Germinal center (tissue), 1 donor: ENCODE measurements at regions not wholly inside any gene's neighbourhood (a gene's known extent, or its start where the extent isn't known, plus 50 kb on each side); places are given as distances from the start of the nearest gene placed in this dataset.
"Not testable (repeated sequence)": the region's sequence is repeated elsewhere in the genome, so short reads cannot be mapped to it uniquely, and the experiment has no call there.

Source experiments
- DNase-seq: peaks from one replicate; pipeline ENCODE4 v3.0.0; 2012; ENCODE audit warnings: mixed read lengths, low spot score

DNA sequence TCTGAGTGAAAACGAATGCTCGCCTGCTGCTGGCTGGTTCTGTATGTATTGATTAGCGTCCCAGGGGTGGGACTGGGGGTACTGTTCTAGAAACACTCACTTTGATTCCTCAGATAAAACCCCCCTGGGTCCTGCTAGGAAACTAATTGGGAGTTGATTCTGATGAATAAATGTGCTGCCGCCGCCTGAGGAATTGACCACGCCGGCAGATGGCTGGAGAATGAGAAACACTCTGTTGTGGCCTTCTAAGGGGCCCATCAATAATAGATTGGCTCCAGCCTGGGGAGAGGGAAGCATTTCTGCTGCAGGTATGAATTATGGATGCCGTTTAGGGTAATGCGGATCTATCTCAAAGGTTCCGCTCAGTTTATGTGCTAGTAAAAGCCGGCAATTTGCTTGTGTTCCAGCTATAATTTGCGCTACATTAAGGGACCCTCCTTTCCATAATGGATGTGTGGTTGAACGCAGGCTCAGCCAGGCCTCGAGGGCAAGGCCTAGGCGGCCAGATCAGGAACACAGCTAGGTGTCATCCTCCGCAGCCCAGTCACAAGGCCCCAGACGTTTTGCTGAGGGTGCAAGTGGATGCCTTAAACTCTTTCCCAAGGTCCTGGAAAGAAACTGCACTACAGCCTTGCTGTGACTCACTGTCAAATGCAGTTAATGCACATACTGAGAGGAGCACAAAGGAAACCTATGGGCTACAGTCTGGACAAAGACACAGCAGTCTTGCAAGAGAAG lies 132.2 kb upstream of the HS3ST2 start:
- DNase-seq, result no peak

DNA sequence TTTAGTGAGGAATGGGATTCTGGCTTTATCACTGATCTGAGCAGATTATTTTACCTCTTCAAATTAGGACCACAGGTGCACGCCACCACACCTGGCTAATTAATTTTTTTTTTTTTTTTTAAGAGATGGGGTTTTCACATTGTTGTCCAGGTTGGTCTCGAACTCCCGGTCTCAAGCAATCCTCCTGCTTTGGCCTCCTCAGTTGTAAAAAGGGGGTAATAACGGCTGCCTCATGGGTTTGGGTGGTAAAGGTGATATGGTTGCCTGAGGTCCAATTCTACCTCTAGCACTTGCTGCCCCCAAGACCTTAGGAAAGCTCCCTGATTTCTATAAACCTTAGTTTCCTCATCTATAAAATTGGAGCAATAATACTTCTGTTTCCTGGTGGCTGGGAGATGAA lies 130.7 kb upstream of the HS3ST2 start:
- no peak for DNase-seq

DNA sequence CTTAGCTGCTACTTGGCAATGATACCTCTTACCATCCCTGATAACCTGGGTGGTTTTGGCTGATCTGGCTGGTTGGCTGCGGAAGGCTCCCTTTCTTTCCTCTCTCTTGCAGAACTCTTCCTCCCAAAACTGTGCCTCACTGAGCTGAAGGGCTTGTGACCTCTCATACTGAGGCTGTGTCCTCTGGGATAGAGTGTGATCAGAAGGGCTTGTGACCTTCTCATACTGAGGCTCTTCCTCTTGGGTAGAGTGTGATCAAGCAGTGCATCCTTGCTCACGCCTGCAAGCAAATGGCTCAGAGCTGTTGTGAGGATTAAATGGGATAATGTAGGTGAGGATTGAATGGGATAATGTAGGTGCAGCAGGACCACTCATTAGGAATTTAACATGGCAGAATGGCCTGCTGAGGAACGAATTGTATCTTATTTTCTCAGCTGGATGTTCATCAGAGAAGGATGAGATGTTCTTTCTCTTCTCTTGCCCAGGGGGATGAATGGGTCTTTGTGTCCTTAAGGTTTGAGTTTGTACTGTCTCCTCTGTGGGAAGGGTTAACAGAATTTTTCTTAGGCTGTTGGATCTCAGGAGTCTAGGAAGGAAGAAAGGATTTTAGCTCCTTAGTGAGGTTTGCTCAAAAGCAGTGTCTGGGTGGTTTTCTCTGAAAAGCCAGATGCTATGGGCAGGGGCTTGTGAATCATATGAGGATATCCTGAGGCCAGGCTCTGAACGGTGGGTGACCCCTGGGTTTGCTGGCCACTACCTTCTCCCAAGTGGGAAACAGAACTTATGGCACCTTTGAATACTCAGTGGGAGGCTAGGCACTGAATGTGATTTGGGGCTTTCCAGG lies 130.0 kb upstream of the HS3ST2 start:
- no peak for DNase-seq

DNA sequence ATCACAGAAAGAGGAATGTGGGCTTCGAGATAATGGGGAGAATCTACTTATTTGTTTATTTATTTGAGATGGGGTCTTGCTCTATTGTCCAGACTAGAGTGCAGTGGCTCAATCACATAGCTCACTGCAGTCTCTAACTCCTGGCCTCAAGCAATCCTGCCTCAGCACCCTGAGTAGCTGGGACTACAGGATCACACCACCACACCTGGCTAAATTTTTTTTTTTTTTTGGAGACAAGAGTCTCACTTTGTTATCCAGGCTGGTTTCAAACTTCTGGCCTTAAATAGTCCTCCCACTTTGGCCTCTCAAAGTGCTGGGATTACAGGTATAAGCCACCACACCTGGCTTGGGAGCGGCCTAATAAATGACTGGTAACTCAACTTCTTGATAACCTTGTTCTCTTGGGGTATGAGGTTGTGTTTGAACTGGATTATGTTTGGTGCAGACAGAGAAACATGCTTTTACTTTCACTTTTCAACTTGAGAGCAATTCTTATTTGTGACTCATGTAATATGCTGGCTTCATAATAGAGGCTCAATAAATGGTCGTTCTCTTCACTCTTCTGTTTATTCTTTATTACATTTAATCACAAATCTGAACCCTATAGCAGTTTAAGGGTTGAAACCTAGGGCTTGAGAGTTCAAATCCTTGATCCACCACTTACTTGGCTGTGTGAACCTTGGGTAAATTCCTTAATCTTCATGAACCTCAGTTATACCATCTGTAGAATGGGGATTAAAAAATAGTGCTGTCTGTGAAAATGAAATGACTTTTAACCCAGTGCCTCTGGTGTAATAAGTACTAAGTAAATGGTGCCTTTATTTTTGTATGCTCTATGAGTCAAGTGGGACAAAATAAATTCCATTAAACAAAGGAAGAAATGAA lies 129.1 kb upstream of the HS3ST2 start:
- no peak for DNase-seq

DNA sequence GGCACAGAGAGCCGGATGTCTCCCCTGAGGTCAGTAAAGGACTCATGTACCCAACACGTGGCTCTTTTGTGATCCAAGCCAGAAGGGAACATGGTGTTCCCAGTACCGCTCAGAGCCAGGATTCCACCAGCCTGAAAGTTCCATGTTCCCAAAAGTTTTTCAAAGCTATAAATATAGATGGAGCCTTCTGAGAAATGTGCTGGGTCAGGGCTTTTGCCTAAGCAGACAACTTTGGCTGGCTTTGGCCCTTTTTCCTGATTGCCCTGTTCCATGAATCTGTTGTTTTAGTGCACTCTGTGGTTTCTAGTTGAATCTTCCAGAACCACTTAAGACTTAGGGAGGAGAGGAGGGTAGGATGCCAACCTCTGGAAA lies 128.5 kb upstream of the HS3ST2 start:
- DNase-seq, result no peak

DNA sequence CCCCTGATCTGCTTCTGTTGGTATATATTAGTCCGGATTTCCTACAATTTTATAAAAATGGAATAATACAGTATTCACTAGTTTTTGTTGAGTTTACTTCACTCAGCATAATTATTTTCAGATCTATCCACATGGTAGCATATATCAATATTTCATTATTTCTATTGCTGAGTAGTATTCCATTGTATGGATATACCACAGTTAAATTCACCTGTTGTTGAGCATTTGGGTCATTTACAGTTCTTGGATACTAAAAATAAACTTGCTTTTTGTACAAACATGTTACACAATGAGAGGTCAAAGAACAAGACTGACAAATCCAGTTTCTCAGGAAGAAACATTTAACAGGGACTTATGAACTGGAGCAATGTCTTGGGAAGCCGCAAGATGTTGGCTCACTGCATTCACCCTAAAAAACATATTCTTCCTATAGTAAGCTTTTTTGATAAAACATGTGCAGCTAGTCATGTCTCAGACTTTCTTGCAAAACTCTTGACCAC lies 126.9 kb upstream of the HS3ST2 start:
- no peak for DNase-seq

DNA sequence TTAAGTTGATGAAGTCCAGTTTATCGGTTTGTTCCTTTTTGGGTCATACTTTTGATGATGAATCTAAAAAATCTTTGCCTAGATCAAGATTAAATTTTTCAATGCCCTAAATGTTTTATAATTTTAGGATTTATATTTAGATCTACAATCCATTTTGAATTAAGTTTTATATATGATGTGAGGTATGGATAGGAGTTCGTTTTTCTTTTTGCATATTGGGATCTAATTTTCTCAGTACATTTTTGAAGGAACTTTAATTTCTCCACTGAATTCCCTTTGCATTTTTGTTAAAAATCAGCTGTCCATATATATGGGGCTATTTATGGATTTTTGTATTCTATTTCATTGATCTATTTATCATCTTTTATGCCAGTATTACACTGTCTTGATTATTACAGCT lies 125.5 kb upstream of the HS3ST2 start:
- DNase-seq, result no peak

DNA sequence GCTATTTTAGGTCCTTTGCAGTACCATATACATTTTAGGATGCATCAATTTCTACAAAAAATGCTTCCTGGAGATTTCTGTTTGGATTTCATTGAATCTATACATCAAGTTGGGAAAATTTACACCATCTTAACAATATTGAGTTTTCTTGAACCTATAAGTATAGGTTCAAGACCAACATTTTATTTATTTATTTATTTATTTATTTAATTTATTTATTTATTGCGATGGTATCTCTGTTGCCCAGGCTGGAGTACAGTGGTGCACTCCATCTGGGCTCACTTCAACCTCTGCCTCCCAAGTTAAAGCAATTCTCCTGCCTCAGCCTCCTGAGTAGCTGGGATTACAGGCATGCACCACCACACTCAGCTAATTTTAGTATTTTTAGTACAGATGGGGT lies 125.0 kb upstream of the HS3ST2 start:
- DNase-seq, result no peak

DNA sequence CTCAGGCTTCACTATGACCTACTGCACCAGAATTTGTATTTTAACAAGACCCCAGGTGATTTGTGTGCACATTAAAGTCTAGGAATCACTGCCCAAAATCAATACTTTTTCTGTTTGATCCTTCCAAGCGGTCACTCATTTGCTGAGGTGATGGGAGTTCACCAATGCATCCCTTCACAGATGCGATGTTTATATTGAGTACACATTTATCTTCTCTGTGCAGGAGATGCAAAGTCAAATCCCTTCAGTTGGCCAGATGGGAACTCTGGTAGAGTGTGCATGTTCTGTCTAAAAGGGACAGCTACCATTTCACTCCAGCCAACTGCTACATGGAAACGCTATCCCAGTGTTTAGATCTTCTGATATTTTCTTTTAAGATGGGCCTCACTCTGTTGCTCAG lies 122.6 kb upstream of the HS3ST2 start:
- no peak for DNase-seq

DNA sequence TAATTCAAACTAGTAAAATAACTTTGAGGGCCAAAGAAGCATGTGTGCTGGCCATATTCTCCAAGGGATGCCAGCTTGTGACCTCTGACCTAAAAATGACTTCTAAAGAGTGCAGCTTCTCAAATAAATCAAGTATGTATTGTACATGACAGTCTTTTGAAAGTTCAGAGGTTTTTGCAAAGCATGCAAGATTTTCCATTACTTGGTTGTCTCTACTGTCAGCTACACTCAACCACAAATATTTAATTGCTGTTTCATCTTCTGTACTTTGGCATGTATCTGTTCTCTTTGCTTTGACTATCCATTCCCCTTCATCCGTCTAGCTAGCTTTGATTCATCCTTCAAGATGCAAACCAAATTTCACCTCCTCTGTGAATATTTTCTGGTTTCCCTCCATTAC lies 121.9 kb upstream of the HS3ST2 start:
- no peak for DNase-seq

DNA sequence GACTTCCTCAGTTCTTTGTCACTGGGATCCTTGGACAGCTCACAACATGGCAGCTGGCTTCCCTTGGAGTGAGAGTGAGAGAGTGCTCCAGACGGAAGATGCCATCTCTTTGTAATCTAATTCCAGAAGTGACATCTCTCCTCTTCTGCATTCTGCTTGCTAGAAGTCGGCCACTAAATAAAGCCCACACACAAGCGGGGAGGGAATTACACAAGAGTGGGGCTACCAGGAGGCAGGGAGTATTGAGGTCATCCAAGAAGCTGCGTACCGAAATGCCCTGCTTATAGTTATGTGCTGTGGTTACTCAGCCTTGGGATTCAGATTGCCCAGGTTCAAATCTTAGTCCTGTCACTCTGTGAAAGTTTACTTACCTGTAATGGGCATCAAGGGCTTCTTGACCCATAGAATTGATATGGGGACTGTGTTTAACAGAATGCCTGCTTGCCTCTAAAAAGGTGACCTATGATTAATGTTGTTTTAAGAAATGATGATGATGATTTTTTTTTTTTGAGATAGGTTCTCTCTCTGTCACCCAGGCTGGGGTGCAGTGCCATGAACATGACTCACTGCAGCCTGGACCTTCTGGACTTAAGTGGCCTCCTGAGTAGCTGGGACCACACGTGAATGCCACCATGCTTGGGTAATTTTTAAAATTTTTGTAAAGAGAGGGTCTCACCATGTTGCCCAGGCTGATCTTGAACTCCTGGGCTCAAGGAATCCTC lies 120.9 kb upstream of the HS3ST2 start:
- DNase-seq, result no peak

DNA sequence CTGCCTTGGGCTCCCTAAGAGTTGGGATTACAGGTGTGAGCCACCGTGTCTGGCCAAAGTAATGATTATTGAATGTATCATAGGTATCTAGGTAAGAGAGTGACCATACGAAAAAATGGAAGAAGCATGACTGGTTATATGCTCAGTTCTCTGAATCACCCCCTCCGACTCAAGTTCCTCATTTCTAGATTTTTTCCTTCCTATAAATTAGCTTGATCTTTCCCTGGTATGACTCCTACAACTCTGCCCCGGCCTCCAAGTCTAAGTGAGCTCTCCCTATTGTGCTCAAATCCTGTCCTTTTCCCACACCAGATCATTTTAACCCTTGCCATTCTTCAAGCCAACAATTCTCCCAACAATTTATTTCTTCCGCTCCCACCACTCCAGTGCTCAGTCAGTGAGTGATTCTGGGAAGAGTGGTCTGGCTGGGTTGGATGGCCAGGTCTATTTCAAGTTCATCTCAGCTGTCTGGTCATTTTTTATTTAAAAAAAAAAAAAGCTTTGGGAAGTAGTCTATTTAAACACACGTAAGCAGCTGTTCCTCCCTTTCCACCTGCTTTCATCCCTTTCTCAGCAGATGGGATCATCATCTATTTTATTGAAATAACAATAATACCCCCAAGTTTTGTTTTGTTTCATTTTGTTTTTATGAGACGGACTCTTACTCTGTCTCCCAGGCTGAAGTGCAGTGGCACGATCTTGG lies 120.2 kb upstream of the HS3ST2 start:
- no peak for DNase-seq

DNA sequence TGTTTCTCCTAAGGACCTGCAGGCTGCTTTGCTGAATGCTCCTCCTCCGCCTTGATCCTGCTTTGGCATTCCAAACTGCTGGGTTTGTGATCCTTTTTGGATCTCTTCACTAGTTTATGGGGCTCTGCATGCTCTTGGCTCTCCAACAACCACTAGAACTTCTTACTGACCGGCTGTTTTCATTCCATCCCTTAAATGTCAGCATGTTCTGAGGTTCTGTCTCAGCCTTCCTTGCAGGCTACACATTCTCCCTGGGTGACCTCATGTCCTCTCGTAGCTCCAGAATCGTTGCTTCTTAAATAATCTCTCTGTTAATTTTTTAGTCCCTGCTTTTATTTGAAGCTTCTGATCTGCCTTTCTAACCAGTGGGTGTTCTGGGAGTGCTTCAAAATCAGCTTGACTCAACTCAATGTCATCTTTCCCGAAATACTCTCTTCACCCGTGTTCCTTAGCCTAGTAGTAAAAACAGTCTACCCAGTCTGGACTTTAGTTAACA lies 119.0 kb upstream of the HS3ST2 start:
- DNase-seq, result no peak

DNA sequence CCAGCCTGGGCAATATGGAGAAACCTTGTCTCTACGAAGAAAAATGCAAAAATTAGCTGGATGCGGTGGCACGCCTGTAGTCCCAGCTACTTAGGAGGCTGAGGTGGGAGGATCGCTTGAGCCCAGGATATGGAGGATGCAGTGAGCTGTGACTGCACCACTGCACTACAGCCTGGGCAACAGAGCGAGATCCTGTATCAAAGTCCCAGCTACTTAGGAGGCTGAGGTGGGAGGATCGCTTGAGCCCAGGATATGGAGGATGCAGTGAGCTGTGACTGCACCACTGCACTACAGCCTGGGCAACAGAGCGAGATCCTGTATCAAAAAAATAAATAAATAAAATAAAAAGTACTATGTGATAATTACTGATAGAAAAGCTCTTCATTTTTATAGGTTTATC lies 118.2 kb upstream of the HS3ST2 start:
- DNase-seq, result not testable (repeated sequence)

DNA sequence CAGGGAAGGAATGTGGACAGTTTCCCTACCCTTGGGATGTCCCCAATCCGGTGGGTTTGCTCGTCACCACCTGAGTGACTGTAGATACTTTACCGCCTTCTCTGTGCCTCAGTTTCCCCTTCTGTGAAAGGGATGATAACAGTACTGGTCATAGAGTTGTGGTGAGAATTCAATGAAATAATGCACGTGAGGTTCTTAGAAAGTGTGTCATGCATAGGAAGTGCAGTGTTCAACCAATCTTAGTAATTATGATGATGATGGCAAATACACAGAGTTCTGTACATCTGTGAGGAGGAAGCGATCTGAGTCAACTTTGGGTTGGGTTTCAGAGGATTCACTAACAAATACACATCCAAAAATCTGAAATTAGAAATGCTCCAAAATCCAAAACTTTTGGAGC lies 114.6 kb upstream of the HS3ST2 start:
- no peak for DNase-seq

DNA sequence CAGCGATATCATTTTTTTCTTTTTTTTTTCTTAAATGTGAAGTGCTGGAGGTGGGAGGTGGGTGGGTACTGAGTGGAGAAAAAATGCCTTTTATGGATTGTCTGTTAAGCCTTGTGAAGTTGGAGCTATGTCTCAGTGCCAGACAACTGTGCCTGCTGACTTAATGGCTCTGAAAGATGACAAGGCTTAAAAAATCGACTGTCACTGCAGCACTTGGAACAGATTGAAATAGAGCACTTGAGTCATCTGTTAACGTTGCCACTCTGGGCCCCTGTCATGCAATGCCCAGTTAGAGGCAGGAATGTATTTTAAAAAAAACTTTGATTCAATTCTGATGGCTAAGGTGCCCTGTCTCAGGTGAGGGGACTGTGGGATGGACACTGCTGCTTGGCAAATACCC lies 108.2 kb upstream of the HS3ST2 start:
- no peak for DNase-seq

DNA sequence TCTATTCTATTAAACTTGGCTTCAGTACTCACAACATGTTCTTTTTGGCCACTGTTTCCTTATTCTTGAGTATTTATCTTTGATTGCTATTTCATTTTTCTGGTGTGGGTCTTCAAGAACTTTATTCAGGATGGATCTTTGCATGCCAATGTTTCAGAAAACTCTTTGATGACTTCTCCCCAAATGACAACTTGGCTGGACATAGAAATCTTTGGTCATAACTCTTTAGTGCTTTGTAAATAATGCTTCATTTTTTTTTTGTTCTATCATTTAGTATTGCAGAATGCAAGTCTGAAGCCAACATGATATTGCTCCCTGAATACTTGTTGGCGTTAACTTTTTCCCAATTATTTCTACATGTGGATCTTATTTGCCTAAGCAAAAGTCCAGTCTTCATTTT lies 103.6 kb upstream of the HS3ST2 start:
- DNase-seq, result no peak

DNA sequence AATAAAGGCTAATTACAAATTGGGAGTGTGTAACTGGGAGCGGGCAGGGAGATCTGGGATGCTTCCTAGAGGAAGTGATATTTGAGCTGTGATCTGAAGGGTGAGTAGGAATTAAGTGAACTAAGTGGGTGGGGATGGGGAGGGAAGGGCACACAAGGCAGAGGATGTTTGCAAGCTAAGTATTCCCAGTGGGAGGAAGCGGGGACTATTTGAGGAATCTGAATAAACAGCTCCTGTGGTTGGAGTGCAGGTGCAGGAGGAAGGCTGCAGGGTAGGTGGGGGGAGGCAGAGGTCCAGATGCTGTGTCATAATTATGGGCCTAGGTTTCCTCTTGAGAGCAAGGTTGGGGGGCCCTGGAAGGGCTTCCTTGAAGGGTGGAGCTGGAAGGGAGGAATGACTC lies 102.1 kb upstream of the HS3ST2 start:
- DNase-seq, result no peak

DNA sequence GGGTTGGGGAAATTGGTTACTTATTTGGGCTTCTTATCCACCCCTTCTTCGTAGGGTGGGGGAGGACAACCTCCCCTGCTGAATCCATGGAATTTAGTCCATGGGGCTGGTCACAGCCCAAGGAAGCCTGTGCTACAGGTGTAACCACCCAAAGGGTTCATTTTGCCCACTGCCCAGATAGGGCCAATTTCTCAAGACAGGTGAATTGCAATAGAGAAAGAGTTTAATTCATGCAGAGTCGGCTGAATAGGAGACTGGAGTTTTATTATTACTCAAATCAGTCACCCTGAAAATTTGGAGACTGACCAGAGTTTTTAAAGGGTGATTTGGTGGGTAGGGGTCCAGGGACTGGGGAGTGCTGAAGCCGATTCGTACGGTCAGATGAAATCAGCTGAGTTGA lies 101.5 kb upstream of the HS3ST2 start:
- DNase-seq, result no peak

DNA sequence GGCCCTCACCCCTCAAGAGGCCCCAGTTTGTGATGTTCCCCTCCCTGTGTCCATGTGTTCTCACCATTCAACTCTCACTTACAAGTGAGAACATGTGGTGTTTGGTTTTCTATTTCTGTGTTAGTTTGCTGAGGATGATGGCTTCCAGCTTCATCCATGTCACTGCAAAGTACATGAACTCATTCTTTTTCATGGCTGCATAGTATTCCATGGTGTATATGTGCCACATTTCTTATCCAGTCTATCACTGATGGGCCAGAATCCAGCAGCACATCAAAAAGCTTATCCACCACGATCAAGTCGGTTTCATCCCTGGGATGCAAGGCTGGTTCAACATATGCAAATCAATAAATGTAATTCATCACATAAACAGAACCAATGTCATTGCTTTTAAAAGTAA lies 95.4 kb upstream of the HS3ST2 start:
- DNase-seq, result not testable (repeated sequence)

DNA sequence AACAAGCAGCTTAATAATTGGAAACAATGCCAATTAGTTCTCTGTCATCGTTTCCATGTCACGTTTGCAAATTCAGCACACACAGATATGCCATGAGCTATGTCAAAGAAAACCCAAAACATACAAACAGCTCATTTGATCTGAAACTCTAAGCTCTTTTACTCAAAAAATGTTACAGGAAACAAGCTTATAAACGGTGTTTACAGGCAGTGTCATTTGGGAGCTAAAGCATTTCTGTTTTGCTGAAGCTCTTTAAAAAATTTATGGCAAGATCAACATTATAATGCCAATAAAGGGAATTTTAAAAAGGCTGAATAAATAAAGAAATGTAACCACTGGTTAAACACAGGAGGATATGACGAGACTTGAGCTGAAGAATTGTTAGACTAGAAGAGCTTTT lies 94.0 kb upstream of the HS3ST2 start:
- DNase-seq, result no peak
